Nephron (organoid): ENCODE measurements at regions not wholly inside any gene's neighbourhood (a gene's known extent, or its start where the extent isn't known, plus 50 kb on each side); places are given as distances from the start of the nearest gene placed in this dataset.

ENCODE experiments used
- H3K27ac Mint-ChIP-seq, 3 experiments: 2 replicates each; pipeline ENCODE4 v1.8.0; 2020; ENCODE audit warnings: mixed read lengths in 3 of 3, mild to moderate bottlenecking in 2 of 3, moderate library complexity in 1 of 3
- H3K27me3 Mint-ChIP-seq: 2 replicates; pipeline ENCODE4 v1.8.0; 2021; ENCODE audit warnings: low read depth, mild to moderate bottlenecking, moderate library complexity, mixed read lengths
- H3K36me3 Mint-ChIP-seq: 2 replicates; pipeline ENCODE4 v1.8.0; 2020; ENCODE audit warnings: low read depth, mixed read lengths
- H3K4me1 Mint-ChIP-seq: 2 replicates; pipeline ENCODE4 v1.8.0; 2020; ENCODE audit warnings: mixed read lengths
- H3K4me3 Mint-ChIP-seq, 3 experiments: 2 replicates each; pipeline ENCODE4 v1.8.0; 2020; ENCODE audit warnings: mild to moderate bottlenecking in 3 of 3, mixed read lengths in 3 of 3, moderate library complexity in 2 of 3
- H3K9me3 Mint-ChIP-seq: 2 replicates; pipeline ENCODE4 v1.8.0; 2020; ENCODE audit warnings: mixed read lengths
- CTCF ChIP-seq, 3 experiments: fragments of 200-600 bp; sonication (generic); IDR thresholded peaks; one replicate each; pipeline ENCODE4 v1.5.0; 2021; ENCODE audit warnings: antibody characterized with exemption in 3 of 3; ENCODE audit not compliant: unreplicated experiment in 3 of 3

- H3K4me1 Mint-ChIP-seq, result no peaks in the 10 kb centered on the region
- H3K27ac Mint-ChIP-seq, result no peak overlapping the region
- no peaks in the 10 kb centered on the region for H3K27me3 Mint-ChIP-seq
- no peak for TF ChIP-seq CTCF (IDR thresholded peaks at IDR 0.05; ENCODE audit: unreplicated experiment in 3 of 3)
- H3K36me3 Mint-ChIP-seq, result no peaks in the 10 kb centered on the region
- H3K4me3 Mint-ChIP-seq, result no peak overlapping the region
- H3K9me3 Mint-ChIP-seq, result no peaks in the 10 kb centered on the region
These were observed 778.3 kb upstream of the SORCS1 start for GRCh38 chr10:107942826-107943225.

GRCh38 chr10:107933076-107933475 lies 768.6 kb upstream of the SORCS1 start:
- Mint-ChIP-seq H3K27me3 (no peaks in the 10 kb centered on the region), H3K27ac (no peak overlapping the region), H3K36me3 (no peaks in the 10 kb centered on the region), H3K9me3 (no peaks in the 10 kb centered on the region), H3K4me1 (no peaks in the 10 kb centered on the region), H3K4me3 (no peak overlapping the region)
- TF ChIP-seq CTCF (IDR thresholded peaks at IDR 0.05; ENCODE audit: unreplicated experiment in 3 of 3), result no peak

GRCh38 chr10:107931808-107932207 lies 767.3 kb upstream of the SORCS1 start:
- Mint-ChIP-seq H3K9me3 (no peaks in the 10 kb centered on the region), H3K27ac (no peak overlapping the region), H3K4me3 (no peak overlapping the region), H3K4me1 (no peaks in the 10 kb centered on the region), H3K36me3 (no peaks in the 10 kb centered on the region), H3K27me3 (no peaks in the 10 kb centered on the region)
- no peak for TF ChIP-seq CTCF (IDR thresholded peaks at IDR 0.05; ENCODE audit: unreplicated experiment in 3 of 3)

- TF ChIP-seq CTCF (IDR thresholded peaks at IDR 0.05; ENCODE audit: unreplicated experiment in 3 of 3), result no peak
- Mint-ChIP-seq H3K36me3 (no peaks in the 10 kb centered on the region), H3K27ac (no peak overlapping the region), H3K4me3 (no peak overlapping the region), H3K4me1 (no peaks in the 10 kb centered on the region), H3K9me3 (no peaks in the 10 kb centered on the region), H3K27me3 (no peaks in the 10 kb centered on the region)
These were observed 765.5 kb upstream of the SORCS1 start for GRCh38 chr10:107930037-107930436.

- no peak overlapping the region for H3K4me3 Mint-ChIP-seq
- no peaks in the 10 kb centered on the region for H3K36me3 Mint-ChIP-seq
- TF ChIP-seq CTCF (IDR thresholded peaks at IDR 0.05; ENCODE audit: unreplicated experiment in 3 of 3), result no peak
- peaks cover 8% of the 10 kb centered on the region for H3K27me3 Mint-ChIP-seq
- H3K4me1 Mint-ChIP-seq, result no peaks in the 10 kb centered on the region
- peaks cover 10% of the 10 kb centered on the region for H3K9me3 Mint-ChIP-seq
- no peak overlapping the region for H3K27ac Mint-ChIP-seq
These were observed 760.0 kb upstream of the SORCS1 start for GRCh38 chr10:107924458-107924857.

GRCh38 chr10:107919626-107920235 lies 755.2 kb upstream of the SORCS1 start:
- Mint-ChIP-seq H3K27ac (no peak overlapping the region), H3K27me3 (peaks cover 45% of the 10 kb centered on the region), H3K4me1 (peaks cover 6% of the 10 kb centered on the region), H3K36me3 (no peaks in the 10 kb centered on the region), H3K9me3 (peaks cover 17% of the 10 kb centered on the region), H3K4me3 (no peak overlapping the region)
- TF ChIP-seq CTCF (IDR thresholded peaks at IDR 0.05; ENCODE audit: unreplicated experiment in 3 of 3), result no peak
